ENCODE measurements at regions not wholly inside any gene's neighbourhood (a gene's known extent, or its start where the extent isn't known, plus 50 kb on each side); places are given as distances from the start of the nearest gene placed in this dataset.

GRCh38 chr7:68542831-68543230 lies 1055.4 kb upstream of the AUTS2 start:
- no peak for DNase-seq (ENCODE audit: low read depth)
- H3K4me3 ChIP-seq (ENCODE audit: control insufficient read depth, low read depth, low read length) = no peak overlapping the region
- no peak for TF ChIP-seq CTCF (IDR thresholded peaks at IDR 0.05; ENCODE audit: control insufficient read depth, insufficient read depth, low read depth, low read length, missing control alignments)

- no peak overlapping the region for H3K4me3 ChIP-seq (ENCODE audit: control insufficient read depth, low read depth, low read length)
- no peak for DNase-seq (ENCODE audit: low read depth)
- no peak for TF ChIP-seq CTCF (IDR thresholded peaks at IDR 0.05; ENCODE audit: control insufficient read depth, insufficient read depth, low read depth, low read length, missing control alignments)
Measured at GRCh38 chr7:68544851-68545250, 1053.4 kb upstream of the AUTS2 start.

- H3K4me3 ChIP-seq (ENCODE audit: control insufficient read depth, low read depth, low read length) = no peak overlapping the region
- no peak for DNase-seq (ENCODE audit: low read depth)
- no peak for TF ChIP-seq CTCF (IDR thresholded peaks at IDR 0.05; ENCODE audit: control insufficient read depth, insufficient read depth, low read depth, low read length, missing control alignments)
Measured at GRCh38 chr7:68547181-68547580, 1051.1 kb upstream of the AUTS2 start.

- no peak for TF ChIP-seq CTCF (IDR thresholded peaks at IDR 0.05; ENCODE audit: control insufficient read depth, insufficient read depth, low read depth, low read length, missing control alignments)
Measured at GRCh38 chr7:68547799-68548198, 1050.5 kb upstream of the AUTS2 start.

GRCh38 chr7:68550027-68550426 lies 1048.2 kb upstream of the AUTS2 start:
- no peak overlapping the region for H3K4me3 ChIP-seq (ENCODE audit: control insufficient read depth, low read depth, low read length)
- DNase-seq (ENCODE audit: low read depth) = no peak
- no peak for TF ChIP-seq CTCF (IDR thresholded peaks at IDR 0.05; ENCODE audit: control insufficient read depth, insufficient read depth, low read depth, low read length, missing control alignments)

More at GRCh38 chr7:68547799-68548198, 1050.5 kb upstream of the AUTS2 start:
- H3K4me3 ChIP-seq (ENCODE audit: control insufficient read depth, low read depth, low read length) = no peak overlapping the region
- no peak for DNase-seq (ENCODE audit: low read depth)

- H3K4me3 ChIP-seq (ENCODE audit: control insufficient read depth, low read depth, low read length) = no peak overlapping the region
- DNase-seq (ENCODE audit: low read depth) = no peak
- no peak for TF ChIP-seq CTCF (IDR thresholded peaks at IDR 0.05; ENCODE audit: control insufficient read depth, insufficient read depth, low read depth, low read length, missing control alignments)
Measured at GRCh38 chr7:68550635-68551034, 1047.6 kb upstream of the AUTS2 start.

GRCh38 chr7:68556537-68556936 lies 1041.7 kb upstream of the AUTS2 start:
- H3K4me3 ChIP-seq (ENCODE audit: control insufficient read depth, low read depth, low read length) = no peak overlapping the region
- TF ChIP-seq CTCF (IDR thresholded peaks at IDR 0.05; ENCODE audit: control insufficient read depth, insufficient read depth, low read depth, low read length, missing control alignments) = no peak
- DNase-seq (ENCODE audit: low read depth) = no peak
